Mesothelial cell of epicardium (in vitro differentiated cells): ENCODE measurements at regions not wholly inside any gene's neighbourhood (a gene's known extent, or its start where the extent isn't known, plus 50 kb on each side); places are given as distances from the start of the nearest gene placed in this dataset.

Source experiments
- DNase-seq, 2 experiments: peaks; one replicate each; pipeline ENCODE4 v3.0.0; 2021; ENCODE audit warnings: low spot score in 2 of 2; ENCODE audit not compliant: unreplicated experiment in 2 of 2
- H3K27ac Mint-ChIP-seq: 2 replicates; pipeline ENCODE4 v1.8.0; 2021; ENCODE audit warnings: mixed read lengths
- H3K27me3 Mint-ChIP-seq: 2 replicates; pipeline ENCODE4 v1.8.0; 2021; ENCODE audit warnings: low read depth, mixed read lengths
- H3K36me3 Mint-ChIP-seq: 2 replicates; pipeline ENCODE4 v1.8.0; 2021; ENCODE audit warnings: mixed read lengths
- H3K4me1 Mint-ChIP-seq: 2 replicates; pipeline ENCODE4 v1.8.0; 2021; ENCODE audit warnings: mixed read lengths
- H3K4me3 Mint-ChIP-seq: 2 replicates; pipeline ENCODE4 v1.8.0; 2021; ENCODE audit warnings: mild to moderate bottlenecking, moderate library complexity, mixed read lengths
- H3K9me3 Mint-ChIP-seq: 2 replicates; pipeline ENCODE4 v1.8.0; 2021; ENCODE audit warnings: mixed read lengths
- TF ChIP-seq, protein P1 (sequence below): fragments of 200-600 bp; sonication (generic); IDR thresholded peaks from one replicate; pipeline ENCODE4 v1.5.0; 2021; ENCODE audit warnings: antibody characterized with exemption; ENCODE audit not compliant: unreplicated experiment

DNA sequence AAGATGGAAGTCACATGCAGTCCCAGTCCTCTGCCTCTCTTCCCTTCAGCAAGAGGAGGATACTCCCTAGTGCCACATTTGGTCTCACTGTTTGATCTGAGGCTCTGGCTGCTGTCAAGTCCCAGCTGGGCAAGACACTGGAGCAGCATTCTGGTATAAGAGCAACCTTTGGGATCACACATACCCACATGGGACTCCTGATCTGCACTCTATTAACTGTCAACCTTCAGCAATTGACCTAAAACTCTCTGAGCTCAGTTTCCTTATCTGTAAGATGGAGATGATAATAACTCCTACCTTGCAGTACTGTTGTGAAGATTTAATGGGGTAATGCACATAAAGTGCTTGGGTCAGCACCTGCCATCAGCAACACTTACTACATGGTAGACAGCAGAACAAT is 437.9 kb downstream of the PIK3R1 start:
- TF ChIP-seq, protein P1, sequence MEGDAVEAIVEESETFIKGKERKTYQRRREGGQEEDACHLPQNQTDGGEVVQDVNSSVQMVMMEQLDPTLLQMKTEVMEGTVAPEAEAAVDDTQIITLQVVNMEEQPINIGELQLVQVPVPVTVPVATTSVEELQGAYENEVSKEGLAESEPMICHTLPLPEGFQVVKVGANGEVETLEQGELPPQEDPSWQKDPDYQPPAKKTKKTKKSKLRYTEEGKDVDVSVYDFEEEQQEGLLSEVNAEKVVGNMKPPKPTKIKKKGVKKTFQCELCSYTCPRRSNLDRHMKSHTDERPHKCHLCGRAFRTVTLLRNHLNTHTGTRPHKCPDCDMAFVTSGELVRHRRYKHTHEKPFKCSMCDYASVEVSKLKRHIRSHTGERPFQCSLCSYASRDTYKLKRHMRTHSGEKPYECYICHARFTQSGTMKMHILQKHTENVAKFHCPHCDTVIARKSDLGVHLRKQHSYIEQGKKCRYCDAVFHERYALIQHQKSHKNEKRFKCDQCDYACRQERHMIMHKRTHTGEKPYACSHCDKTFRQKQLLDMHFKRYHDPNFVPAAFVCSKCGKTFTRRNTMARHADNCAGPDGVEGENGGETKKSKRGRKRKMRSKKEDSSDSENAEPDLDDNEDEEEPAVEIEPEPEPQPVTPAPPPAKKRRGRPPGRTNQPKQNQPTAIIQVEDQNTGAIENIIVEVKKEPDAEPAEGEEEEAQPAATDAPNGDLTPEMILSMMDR: no peak
- Mint-ChIP-seq H3K4me3 (no peak overlapping the region), H3K4me1 (peaks cover 76% of the 10 kb centered on the region), H3K27ac (peak overlapping the region; percentile 91), H3K27me3 (no peaks in the 10 kb centered on the region), H3K36me3 (no peaks in the 10 kb centered on the region), H3K9me3 (no peaks in the 10 kb centered on the region)
- no peak for DNase-seq

DNA sequence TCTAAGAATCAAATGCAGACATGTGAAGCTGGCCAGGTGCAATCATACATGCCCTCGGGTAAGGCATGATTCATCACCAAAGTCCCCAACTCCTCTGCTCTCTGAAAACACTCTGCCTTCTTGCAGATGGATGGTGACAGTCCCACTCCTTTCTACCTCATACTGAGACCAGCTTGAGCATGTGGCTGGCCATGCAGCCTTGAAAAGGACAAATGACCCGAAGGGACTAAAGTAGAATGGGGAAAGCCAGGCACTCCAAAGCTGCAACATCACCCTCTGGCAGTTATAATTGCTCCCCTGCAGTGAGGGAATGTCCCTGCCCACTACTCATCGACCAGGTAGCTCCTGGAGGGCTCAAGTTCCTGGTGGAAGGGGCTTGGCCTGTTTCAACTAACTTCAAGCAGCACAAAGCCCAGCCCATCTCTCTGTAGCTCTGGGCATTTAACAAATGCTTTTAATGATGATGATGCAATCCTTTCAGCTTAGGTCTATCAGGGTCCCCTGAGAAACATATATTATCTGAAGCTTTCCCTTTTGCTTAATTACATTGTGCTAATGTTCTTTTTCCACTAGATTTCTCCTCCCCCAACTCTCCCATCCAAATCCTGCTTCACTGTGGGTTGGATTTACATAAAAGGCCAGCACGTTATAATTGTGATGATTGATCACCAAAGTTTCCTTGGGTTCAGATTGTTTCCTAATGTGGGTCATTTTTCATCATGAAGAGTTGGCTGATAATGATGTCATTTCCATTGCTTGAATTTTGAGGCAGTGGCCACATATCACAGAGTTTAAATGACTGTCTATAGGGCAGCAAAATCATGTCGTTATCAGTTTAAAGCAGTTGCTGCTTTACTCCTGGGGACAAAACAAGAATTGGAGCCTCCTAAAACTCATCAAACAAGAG is 436.5 kb upstream of the SLC30A5 start:
- no peak overlapping the region for H3K4me3 Mint-ChIP-seq
- H3K4me1 Mint-ChIP-seq: peaks cover 49% of the 10 kb centered on the region
- H3K36me3 Mint-ChIP-seq: no peaks in the 10 kb centered on the region
- no peak for DNase-seq
- no peaks in the 10 kb centered on the region for H3K27me3 Mint-ChIP-seq
- H3K27ac Mint-ChIP-seq: peak overlapping the region; percentile 81
- no peaks in the 10 kb centered on the region for H3K9me3 Mint-ChIP-seq
- TF ChIP-seq, protein P1: no peak

DNA sequence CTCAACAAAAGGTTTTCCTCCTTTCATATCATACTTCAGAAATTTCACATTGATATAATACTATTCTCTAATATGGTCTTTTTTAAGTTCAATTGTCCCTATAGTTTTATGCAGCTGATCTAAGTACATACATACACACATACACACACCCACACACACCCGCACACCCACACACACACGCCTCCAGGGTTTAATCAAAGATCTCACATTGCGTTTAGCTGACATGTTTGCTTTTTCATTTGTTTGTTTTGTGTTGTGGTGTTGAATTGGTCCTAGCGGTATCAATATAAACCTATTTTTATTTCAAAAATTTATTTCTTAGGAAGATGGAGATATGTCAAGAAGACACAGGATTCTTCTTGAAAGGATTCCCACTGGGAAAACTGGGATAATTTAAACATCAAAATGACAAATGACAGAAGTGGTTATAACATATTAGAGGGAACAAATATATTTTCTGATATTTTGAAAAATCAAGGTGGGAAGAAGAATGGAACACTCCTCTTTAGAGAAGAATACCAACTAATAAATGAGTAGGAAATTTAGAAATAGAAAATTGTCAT is 434.9 kb upstream of the SLC30A5 start:
- no peaks in the 10 kb centered on the region for H3K36me3 Mint-ChIP-seq
- no peaks in the 10 kb centered on the region for H3K27me3 Mint-ChIP-seq
- H3K27ac Mint-ChIP-seq: peak overlapping the region; percentile 81
- no peak overlapping the region for H3K4me3 Mint-ChIP-seq
- TF ChIP-seq, protein P1: no peak
- DNase-seq: no peak
- H3K4me1 Mint-ChIP-seq: peaks cover 35% of the 10 kb centered on the region
- H3K9me3 Mint-ChIP-seq: no peaks in the 10 kb centered on the region

DNA sequence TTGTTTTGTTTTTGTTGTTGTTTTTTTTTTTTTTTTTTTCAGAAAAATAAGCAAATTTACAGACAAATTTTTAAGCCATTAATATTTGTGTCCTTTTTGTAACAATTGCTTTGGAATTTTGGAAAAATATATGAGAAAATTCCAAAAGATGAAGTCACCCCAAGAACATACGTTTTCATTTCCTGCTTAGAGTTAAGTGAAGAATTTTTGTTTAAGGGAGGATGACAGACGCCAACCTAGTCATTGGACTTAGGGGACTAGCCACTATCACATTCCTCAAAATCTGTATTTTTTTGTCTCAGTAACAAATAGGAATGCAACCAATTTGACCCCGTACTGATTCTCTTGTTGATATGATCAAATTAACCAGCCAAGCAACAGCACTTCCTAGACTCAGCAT is 433.9 kb upstream of the SLC30A5 start:
- DNase-seq: no peak
- Mint-ChIP-seq H3K27ac (no peak overlapping the region), H3K9me3 (no peaks in the 10 kb centered on the region), H3K27me3 (no peaks in the 10 kb centered on the region), H3K4me1 (peaks cover 28% of the 10 kb centered on the region), H3K36me3 (no peaks in the 10 kb centered on the region), H3K4me3 (no peak overlapping the region)
- TF ChIP-seq, protein P1: no peak

DNA sequence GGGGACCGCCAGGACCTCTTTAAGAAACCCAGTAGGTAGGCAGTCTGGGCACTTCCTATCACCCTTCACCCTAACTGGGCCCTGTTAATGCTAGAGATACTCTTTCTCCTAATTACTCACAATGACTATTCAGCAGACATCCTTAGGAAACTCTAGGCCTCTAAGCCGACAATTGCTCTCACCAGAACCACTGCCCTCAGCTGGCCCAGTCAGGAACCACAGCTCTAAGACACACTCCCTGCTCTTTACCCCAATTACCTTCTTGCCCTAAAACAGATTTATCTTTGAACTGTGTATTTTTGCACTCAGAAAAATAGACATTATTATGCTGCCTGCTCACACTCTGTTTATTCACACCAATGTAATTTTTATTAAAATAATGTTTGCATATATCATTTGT is 432.6 kb upstream of the SLC30A5 start:
- Mint-ChIP-seq H3K27ac (no peak overlapping the region), H3K4me3 (no peak overlapping the region), H3K27me3 (no peaks in the 10 kb centered on the region), H3K36me3 (no peaks in the 10 kb centered on the region), H3K4me1 (peaks cover 27% of the 10 kb centered on the region), H3K9me3 (no peaks in the 10 kb centered on the region)
- no peak for DNase-seq
- TF ChIP-seq, protein P1: no peak
